Colonic mucosa (tissue), 4 donors: ENCODE measurements at regions not wholly inside any gene's neighbourhood (a gene's known extent, or its start where the extent isn't known, plus 50 kb on each side); places are given as distances from the start of the nearest gene placed in this dataset.
A peak's percentile ranks its signal among the peaks of the same experiment; 100 is the strongest.

Experiments used
- DNase-seq: peaks from one replicate; pipeline ENCODE4 v3.0.0-alpha.2; 2020
- H3K27ac ChIP-seq: fragments of 200-600 bp; one replicate; pipeline ENCODE4 v1.8.0; 2021
- H3K27me3 ChIP-seq: fragments of 200-600 bp; one replicate; pipeline ENCODE4 v1.8.0; 2021
- H3K36me3 ChIP-seq: fragments of 200-600 bp; one replicate; pipeline ENCODE4 v1.8.0; 2021
- H3K4me1 ChIP-seq: fragments of 200-600 bp; one replicate; pipeline ENCODE4 v1.8.0; 2021; ENCODE audit warnings: mild to moderate bottlenecking
- H3K4me3 ChIP-seq: fragments of 200-600 bp; one replicate; pipeline ENCODE4 v1.8.0; 2021
- H3K9ac ChIP-seq, 2 donors: one replicate each; pipeline ENCODE4 v1.7.0; 2013; ENCODE audit warnings: control low read depth in 2 of 2, low read depth in 2 of 2, low read length in 2 of 2
- H3K9me3 ChIP-seq: fragments of 200-600 bp; one replicate; pipeline ENCODE4 v1.8.0; 2021
- intact Hi-C: fragments of 100-400 bp; cut with DNase I; formaldehyde crosslinking; loops from one replicate; pipeline ENCODE4 v1.14.1; 2022
- TF ChIP-seq, protein P1 (sequence below): fragments of 200-600 bp; IDR thresholded peaks from one replicate; pipeline ENCODE4 v1.8.0; 2022; ENCODE audit warnings: antibody characterized with exemption, mild to moderate bottlenecking
- donor health status: healthy.
- donor health status: DM: no; HTN: no; CAD: no.
- donor health status: DM: no; HTN: no; CAD: no.

DNA sequence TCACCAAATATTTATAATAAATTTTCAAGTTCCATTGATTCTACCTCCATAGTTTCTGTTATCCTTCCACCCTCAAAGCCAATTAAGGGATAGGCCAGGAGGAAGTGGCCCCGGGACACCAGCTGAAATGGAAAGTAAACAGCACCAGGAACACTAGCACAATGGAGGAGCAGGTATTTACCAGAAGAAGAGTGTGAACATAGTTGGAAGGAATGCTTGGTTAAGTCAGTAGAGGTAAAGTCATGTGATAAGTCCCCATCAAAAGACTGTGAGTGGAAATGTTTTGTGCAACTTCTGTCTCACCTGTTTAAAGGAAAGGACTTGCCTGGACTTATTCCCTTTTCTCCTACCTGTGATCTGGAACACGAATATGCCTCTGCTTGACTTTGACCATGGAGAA is 146.7 kb upstream of the RAI14 start:
- no peak overlapping the region for H3K27ac ChIP-seq
- TF ChIP-seq, protein P1, sequence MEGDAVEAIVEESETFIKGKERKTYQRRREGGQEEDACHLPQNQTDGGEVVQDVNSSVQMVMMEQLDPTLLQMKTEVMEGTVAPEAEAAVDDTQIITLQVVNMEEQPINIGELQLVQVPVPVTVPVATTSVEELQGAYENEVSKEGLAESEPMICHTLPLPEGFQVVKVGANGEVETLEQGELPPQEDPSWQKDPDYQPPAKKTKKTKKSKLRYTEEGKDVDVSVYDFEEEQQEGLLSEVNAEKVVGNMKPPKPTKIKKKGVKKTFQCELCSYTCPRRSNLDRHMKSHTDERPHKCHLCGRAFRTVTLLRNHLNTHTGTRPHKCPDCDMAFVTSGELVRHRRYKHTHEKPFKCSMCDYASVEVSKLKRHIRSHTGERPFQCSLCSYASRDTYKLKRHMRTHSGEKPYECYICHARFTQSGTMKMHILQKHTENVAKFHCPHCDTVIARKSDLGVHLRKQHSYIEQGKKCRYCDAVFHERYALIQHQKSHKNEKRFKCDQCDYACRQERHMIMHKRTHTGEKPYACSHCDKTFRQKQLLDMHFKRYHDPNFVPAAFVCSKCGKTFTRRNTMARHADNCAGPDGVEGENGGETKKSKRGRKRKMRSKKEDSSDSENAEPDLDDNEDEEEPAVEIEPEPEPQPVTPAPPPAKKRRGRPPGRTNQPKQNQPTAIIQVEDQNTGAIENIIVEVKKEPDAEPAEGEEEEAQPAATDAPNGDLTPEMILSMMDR, result no peak

DNA sequence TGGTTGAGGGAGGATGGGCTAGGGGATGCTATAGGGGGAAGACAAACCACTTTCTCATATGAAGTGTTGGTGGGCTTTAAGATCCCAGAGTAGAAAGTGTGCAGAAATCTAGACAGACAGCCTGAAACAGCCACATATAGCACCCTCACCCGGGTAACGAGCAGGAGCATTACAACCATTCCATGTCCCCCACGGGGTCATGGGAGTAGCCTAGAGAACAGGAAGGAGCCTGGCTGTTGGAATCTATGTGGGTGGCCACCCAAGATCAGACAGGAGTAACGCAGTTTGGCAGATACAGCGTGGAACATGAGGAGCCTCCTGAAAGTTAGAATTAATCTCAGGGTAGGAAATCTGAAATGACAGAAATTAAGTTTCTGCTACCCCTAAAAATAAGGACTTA is 146.1 kb upstream of the RAI14 start:
- DNase-seq, result no peak
- Histone ChIP-seq H3K36me3 (no peaks in the 10 kb centered on the region), H3K27me3 (no peaks in the 10 kb centered on the region), H3K9me3 (no peaks in the 10 kb centered on the region), H3K4me1 (no peaks in the 10 kb centered on the region), H3K27ac (no peak overlapping the region), H3K4me3 (no peak overlapping the region), H3K9ac (no peak overlapping the region)
- intact Hi-C loops, result no loop called here
- TF ChIP-seq, protein P1, result no peak

More for the DNA sequence above, 146.7 kb upstream of the RAI14 start:
- DNase-seq, result no peak
- intact Hi-C loops, result no loop called here
- no peaks in the 10 kb centered on the region for H3K36me3 ChIP-seq
- H3K27me3 ChIP-seq, result no peaks in the 10 kb centered on the region
- no peaks in the 10 kb centered on the region for H3K4me1 ChIP-seq
- H3K4me3 ChIP-seq, result no peak overlapping the region
- no peaks in the 10 kb centered on the region for H3K9me3 ChIP-seq
- H3K9ac ChIP-seq, result no peak overlapping the region

DNA sequence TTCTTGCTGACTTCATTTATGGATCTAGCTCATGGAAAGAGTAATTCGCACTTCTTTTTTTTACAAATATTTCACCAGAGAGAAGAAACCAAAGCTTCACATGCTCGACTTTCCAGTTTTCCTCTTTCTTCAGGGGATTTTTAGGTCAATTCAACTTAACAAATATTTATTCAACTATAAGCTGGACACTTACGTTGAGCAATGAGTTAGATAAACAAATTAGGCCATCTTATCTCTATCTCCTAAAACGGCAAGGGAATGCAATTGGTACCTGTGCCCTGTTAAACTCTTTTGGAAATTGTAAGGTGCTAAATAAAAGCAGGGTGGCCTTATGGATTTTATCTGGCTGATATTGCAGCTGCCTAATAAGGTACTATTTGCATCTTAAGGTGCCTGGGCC is 145.1 kb upstream of the RAI14 start:
- DNase-seq, result no peak
- Histone ChIP-seq H3K9ac (no peak overlapping the region), H3K4me1 (no peaks in the 10 kb centered on the region), H3K4me3 (no peak overlapping the region), H3K36me3 (no peaks in the 10 kb centered on the region), H3K27me3 (no peaks in the 10 kb centered on the region), H3K9me3 (no peaks in the 10 kb centered on the region), H3K27ac (no peak overlapping the region)
- intact Hi-C loops, result no loop called here
- TF ChIP-seq, protein P1, result no peak

DNA sequence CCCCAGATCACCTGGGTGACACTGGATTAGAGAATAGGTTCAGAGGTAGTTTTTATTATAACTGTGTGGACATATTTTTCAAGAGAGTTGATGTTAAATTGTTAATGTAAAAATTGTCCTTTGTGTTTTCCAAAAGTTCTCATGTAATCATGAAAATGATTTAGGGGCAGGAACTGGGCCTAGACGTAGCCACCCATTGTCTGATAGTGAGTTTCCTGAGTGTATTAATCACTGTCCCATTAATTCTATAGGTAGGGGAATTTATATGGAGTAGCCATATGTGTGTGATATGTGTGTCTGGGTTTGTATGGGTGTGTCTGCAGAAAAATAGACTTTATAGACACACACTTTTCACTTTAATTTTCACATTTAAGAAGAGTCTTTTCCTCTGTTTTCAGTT is 144.6 kb upstream of the RAI14 start:
- Histone ChIP-seq H3K9ac (no peak overlapping the region), H3K9me3 (no peaks in the 10 kb centered on the region), H3K4me1 (no peaks in the 10 kb centered on the region), H3K4me3 (no peak overlapping the region), H3K27me3 (no peaks in the 10 kb centered on the region), H3K36me3 (no peaks in the 10 kb centered on the region), H3K27ac (no peak overlapping the region)
- DNase-seq, result no peak
- intact Hi-C loops, result no loop called here
- TF ChIP-seq, protein P1, result no peak

DNA sequence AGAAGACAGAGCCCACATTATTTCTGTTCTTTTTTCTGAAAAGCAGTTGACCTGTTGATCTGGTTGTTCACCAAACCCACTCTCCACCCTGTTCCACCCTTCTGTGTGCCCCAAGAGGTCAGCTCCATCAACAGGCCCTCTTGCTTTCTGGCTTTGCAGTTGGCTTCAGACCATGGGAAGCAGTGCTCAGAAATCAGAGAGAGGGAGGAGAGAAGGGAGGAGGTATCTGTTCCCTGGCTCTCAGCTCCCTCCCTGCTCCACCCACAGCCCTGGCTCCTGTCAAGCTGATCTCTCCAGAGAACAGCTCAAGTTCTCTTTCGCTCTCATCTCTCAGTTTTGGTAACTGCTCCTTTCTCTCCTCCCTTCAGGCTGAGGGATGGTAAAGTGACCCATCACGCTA is 144.2 kb upstream of the RAI14 start:
- Histone ChIP-seq H3K27me3 (no peaks in the 10 kb centered on the region), H3K9ac (no peak overlapping the region), H3K4me1 (no peaks in the 10 kb centered on the region), H3K36me3 (no peaks in the 10 kb centered on the region), H3K27ac (no peak overlapping the region), H3K4me3 (no peak overlapping the region), H3K9me3 (no peaks in the 10 kb centered on the region)
- TF ChIP-seq, protein P1, result no peak
- intact Hi-C loops, result no loop called here
- peak; percentile 30 for DNase-seq

DNA sequence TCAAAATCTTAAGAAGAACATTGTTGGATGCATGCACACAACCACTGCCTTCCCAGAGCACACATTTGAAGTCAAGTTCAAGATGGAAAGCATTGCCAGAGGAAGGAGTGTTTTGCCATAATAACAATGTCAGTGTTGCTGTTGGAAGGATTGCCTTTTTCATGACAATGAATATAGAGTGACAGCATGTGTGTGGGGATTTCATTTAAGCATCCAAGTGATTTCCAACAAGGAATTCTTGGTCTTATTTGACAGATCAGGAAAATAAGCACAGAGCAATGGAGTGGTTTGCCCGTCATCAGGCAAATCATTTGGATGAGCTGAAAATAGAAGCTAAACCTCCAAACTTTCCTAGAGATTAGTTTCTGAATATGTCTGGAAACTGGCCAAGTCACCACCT is 140.0 kb upstream of the RAI14 start:
- intact Hi-C loops, result no loop called here
- Histone ChIP-seq H3K4me1 (no peaks in the 10 kb centered on the region), H3K36me3 (no peaks in the 10 kb centered on the region), H3K9ac (no peak overlapping the region), H3K9me3 (no peaks in the 10 kb centered on the region), H3K27ac (no peak overlapping the region), H3K4me3 (no peak overlapping the region), H3K27me3 (no peaks in the 10 kb centered on the region)
- TF ChIP-seq, protein P1, result no peak
- no peak for DNase-seq
